CD4-positive, alpha-beta T cell treated with Interleukin-12 subunit alpha and Interleukin-12 subunit beta, for 1 hour (primary cell): ENCODE measurements at regions not wholly inside any gene's neighbourhood (a gene's known extent, or its start where the extent isn't known, plus 50 kb on each side); places are given as distances from the start of the nearest gene placed in this dataset.
"Not testable (repeated sequence)": the region's sequence is repeated elsewhere in the genome, so short reads cannot be mapped to it uniquely, and the experiment has no call there.

Source experiments
- DNase-seq: peaks from one replicate; pipeline ENCODE4 v3.0.0-alpha.2; 2020

- DNase-seq: no peak
Measured at GRCh38 chr10:3281941-3282673, 109.5 kb upstream of the PITRM1 start.

GRCh38 chr10:3278771-3279170 lies 106.2 kb upstream of the PITRM1 start:
- DNase-seq: no peak

- DNase-seq: no peak
Measured at GRCh38 chr10:3277566-3277965, 105.0 kb upstream of the PITRM1 start.

- DNase-seq: no peak
Measured at GRCh38 chr10:3274414-3274813, 101.8 kb upstream of the PITRM1 start.

- no peak for DNase-seq
Measured at GRCh38 chr10:3273966-3274365, 101.4 kb upstream of the PITRM1 start.

GRCh38 chr10:3272300-3272699 lies 99.7 kb upstream of the PITRM1 start:
- DNase-seq: no peak

GRCh38 chr10:3271354-3272115 lies 99.0 kb upstream of the PITRM1 start:
- no peak for DNase-seq

GRCh38 chr10:3270577-3271316 lies 98.2 kb upstream of the PITRM1 start:
- DNase-seq: no peak

GRCh38 chr10:3268025-3268424 lies 95.4 kb upstream of the PITRM1 start:
- no peak for DNase-seq

GRCh38 chr10:3265088-3265487 lies 92.5 kb upstream of the PITRM1 start:
- DNase-seq: no peak

- DNase-seq: no peak
Measured at GRCh38 chr10:3264161-3264761, 91.7 kb upstream of the PITRM1 start.

- DNase-seq: no peak
Measured at GRCh38 chr10:3263747-3264146, 91.2 kb upstream of the PITRM1 start.

GRCh38 chr10:3263082-3263481 lies 90.5 kb upstream of the PITRM1 start:
- DNase-seq: no peak

GRCh38 chr10:3261921-3262320 lies 89.3 kb upstream of the PITRM1 start:
- no peak for DNase-seq

- DNase-seq: no peak
Measured at GRCh38 chr10:3260066-3260834, 87.7 kb upstream of the PITRM1 start.

GRCh38 chr10:3259499-3259898 lies 86.9 kb upstream of the PITRM1 start:
- no peak for DNase-seq

GRCh38 chr10:3258394-3258793 lies 85.8 kb upstream of the PITRM1 start:
- DNase-seq: no peak

GRCh38 chr10:3255616-3256015 lies 83.0 kb upstream of the PITRM1 start:
- DNase-seq: no peak

GRCh38 chr10:3255075-3255474 lies 82.5 kb upstream of the PITRM1 start:
- no peak for DNase-seq

GRCh38 chr10:3253974-3254373 lies 81.4 kb upstream of the PITRM1 start:
- DNase-seq: not testable (repeated sequence)

- no peak for DNase-seq
Measured at GRCh38 chr10:3251172-3251571, 78.6 kb upstream of the PITRM1 start.

- no peak for DNase-seq
Measured at GRCh38 chr10:3249307-3249889, 76.8 kb upstream of the PITRM1 start.
